AML-193 (cell line): ENCODE measurements at regions not wholly inside any gene's neighbourhood (a gene's known extent, or its start where the extent isn't known, plus 50 kb on each side); places are given as distances from the start of the nearest gene placed in this dataset.

Experiments
- DNase-seq, 2 experiments: peaks; one replicate each; lab custom pipeline; 2025; lab: John Stamatoyannopoulos, UW

DNA sequence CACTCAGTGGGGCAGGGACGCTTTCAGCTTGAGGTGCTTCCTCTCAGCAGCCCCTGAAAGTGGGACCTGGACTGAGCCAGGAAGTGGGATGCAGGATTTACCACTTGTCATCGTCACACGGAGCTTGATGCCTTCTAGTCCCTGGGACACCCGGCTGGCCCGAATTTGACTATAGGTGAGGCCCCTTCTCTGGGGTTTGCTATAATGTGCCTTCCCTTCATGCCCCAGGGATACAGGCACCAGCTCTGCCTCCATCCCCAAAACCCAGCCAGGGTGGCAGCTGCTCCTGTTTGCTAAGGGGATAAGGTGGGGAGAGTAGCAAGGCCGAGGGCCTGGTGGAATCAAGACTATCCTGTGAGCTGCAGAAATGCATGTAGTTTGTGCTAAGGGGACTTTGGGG, 235.0 kb downstream of the GLRX3 start:
- no peak for DNase-seq

DNA sequence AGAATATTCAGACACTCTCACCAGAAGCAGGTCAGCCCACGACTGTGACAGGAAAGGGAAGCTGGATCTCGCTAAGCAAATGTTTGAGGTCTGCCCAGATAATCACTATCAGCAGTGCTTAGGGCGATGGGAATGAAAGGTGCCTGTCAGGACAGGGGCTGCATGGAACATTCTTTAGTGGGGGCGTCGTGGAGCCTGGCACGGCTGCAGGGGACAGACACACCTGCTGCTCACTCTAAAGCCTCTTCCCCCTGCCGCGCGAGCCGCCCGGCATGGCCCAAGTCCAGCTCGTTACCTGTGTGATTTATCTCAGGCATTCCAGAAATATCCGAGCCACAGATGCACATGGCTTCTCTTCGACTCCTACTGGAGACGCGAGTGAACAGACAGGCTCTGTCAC, 235.5 kb downstream of the GLRX3 start:
- DNase-seq: no peak

DNA sequence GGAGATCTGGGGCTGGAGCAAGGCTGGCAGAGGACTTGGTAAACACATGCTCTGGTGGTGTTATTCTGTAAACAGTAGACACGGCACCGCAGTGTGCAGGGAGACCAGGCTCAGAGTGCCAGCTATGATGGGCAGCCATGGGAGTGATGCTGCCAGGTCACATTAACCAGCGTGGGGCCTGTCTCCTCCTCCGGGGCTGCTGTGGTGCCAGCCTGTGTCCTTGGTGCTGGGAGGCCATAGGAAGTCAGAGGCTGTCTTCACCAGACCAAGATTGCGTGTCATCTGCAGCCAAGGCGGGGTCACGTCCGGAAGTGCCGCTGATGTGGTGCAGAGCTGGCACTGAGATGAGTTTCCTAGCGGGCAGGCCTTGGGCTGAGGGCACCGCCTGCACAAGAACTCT, 236.0 kb downstream of the GLRX3 start:
- DNase-seq: no peak

DNA sequence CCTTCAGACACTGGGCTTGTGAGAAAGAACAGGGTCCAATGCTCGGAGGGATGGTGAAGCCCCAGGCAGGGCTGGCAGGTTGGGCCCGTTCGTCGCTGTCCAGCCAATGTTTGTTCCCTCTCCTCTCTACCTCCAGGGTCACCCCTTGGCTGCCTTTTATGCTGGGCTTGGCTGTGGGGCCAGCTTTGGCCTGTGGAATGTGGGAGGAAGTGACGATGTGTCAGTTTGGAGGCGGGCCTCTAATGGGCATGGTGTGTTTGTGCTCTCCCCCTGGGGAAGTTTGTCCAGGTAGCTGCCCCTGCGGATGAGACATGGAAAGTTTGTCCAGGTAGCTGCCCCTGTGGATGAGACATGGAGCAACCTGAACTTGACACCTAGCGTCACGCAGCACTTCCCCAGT, 236.7 kb downstream of the GLRX3 start:
- DNase-seq: no peak

DNA sequence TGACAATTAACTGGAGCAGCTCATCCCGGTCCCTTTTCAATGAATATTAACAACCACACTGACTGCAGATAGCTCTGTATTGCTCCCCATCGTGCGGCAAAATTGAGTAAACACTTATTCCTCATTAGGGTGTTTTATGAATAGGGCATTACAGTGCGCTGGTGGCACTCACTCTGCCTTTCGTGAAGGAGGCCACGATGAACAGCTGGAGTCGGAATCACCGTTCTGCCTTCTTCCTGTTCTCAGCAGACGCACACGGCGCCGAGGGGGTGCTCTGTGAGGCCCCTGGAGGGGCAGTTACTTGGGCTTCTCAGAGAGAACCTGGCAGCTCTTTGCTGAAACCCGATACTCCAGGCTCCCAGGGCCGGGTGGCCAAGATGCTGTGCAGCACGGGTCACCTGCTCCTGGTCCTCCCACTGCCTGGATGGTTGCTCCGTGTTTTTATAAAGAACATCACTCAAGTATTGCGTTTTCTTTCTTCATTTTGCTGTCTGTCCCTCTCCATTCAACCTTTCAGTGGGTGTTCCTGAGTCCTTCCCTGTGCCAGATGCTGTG, 241.9 kb downstream of the GLRX3 start:
- DNase-seq: no peak

DNA sequence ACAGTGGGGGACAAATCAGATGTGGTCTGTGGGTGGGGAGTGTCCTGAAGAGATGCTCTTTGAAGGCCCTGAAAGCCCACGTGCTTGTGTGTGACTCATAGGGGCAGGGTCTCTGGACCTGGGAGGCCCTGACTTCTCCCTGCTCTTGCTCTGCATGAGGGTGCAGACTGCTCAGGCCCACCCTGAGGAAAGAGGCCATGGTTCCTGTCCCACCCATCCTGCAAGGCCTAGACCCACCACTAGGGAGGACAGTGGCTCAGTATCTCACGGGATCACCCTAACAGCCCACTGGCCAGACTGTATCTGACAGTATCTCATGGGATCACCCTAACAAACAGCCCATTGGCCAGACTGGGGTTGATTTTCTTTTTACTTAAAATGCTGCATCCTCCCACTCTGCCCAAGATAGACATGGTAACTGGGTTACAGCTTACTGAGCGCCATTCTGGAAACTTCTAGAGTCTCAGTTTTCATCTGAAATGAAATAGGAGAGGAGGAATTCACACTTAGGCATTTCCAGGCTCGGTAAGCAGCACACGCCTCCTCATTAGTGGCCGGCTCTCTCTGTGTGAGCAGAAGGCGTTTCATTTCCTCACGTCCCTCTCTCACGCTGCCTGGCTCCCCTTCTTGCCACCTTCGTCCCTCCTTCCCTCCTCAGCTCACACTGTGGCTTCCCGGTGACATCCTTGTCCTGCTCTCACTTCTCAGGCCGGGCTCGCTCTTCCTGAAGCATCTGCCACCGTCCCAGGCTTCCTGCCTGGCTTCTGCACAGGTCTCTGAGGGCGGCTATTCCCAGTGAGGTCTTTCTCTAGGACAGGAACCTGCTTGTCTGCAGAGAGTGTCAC, 242.6 kb downstream of the GLRX3 start:
- no peak for DNase-seq

DNA sequence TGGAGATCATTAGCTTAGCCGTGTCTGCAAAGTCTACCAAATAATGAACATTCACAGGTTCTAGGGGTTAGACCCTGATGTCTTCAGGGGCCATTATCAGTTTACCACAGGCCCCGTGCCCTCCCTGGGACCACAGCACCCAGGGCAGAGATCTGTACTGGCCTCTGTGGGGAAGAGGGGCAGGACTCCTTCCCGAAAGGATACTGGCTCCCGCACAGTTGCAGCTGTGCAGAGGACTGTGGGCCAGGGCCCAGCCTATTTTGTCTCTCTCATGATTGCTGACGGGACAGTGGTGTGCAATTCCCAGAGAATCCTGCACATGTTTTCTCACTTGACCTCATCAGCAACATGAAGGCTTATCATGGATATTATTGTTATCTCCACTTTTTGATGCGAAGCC, 243.9 kb downstream of the GLRX3 start:
- no peak for DNase-seq

DNA sequence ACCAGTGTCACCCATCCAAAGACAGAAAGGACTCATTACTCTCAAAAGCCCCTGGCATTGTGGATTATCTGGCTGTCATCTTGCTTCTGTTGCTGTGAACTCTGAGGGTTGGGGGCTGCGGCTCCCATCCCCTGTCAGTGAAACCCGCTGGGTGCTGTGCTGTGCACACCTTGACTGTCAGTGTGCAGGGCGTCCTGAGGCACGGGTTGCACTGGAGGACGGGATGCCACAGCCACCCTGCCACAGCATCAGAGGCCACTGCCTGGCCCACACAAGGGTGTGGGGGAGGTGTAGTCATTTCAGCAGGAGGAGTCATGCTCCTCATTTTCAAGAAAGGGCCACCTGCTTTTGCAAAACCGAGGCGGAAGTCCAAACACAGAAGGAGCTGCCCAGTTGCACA, 245.8 kb downstream of the GLRX3 start:
- DNase-seq: no peak

DNA sequence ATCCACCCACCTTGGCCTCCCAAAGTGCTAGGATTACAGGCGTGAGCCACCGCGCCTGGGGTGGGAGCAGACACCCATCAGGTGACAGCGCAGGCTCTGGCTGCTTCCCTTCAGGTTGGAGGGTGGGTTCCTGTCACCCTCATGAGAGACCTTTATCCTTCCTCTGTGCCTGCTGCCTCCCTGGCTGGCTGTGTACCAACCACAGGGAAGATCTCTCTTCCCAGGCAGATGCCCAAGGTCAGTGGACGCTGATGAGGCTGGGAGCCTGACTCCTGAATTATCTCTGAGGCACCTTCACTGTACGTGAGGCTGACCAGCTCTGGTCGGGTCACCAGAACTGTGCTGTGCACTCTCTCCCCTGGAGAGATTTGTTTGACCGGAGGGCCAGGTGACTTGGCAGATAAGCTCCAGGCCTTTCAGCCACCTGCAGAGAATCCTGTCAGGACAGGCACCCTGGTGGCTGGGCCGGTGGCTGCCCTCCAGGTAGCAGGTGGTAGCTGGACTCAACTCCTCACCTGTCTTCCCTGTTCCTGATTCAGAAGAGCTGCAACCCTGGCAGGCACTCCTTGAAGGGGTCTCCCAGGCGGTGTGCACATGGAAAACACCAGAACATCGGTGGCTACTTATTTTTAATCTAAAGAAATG, 251.9 kb downstream of the GLRX3 start:
- DNase-seq: no peak

DNA sequence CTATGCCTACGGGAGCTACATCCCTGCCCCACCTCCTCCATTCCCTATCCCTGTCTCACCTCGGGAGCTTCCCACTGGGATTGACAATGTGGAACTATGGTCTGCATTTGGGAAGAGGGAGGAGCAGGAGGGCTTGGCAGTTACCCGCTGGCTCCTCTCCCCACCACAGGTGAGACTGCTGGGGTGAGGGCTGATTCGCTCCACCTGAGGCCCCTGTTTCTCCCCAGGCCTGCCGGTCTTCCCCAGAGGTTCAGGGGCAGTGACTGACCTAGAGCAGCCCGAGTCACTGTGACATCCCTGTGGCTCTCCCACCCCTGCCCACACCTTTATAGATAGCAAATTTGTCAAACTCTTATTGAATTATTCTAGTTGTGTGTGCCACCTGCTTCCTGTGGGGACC, 252.6 kb downstream of the GLRX3 start:
- no peak for DNase-seq

DNA sequence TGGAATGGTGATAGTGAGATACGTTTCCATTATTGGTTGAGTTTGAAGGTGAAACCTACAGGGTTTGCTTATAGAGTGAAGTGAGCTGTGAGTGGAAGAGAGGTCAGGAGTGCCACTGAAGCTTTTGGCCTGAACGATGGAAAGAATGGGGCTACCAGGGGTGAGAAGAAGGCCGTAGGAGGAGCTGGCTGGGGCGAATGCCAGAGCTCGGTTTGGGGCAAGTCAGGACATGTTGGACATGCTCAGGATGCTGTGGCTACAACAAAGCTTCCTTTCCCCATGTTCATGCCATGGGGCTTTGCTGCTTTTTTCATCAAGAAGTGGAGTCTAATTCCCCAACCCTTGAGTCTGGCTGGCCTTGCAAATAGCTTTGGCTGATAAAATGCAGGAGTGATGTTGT, 253.7 kb downstream of the GLRX3 start:
- no peak for DNase-seq

DNA sequence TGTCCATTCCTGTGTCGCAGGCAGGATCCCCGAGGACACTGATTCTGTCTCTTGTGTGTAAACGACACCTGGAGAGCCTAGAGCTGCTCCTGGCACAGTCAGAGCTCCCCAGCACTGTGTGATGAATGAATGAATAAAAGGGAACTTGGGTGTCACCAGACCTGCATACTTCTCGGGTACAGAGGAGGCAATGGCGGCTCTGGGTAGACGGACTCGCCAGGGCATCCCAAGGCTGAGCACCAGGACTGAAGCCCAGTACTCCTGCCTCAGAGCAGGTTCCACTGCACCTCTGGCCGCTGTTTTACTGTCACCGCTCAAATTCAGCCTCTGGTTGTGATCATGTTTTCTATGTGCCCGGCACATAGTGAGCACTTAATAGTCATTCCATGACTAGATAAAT, 255.8 kb downstream of the GLRX3 start:
- DNase-seq: no peak

DNA sequence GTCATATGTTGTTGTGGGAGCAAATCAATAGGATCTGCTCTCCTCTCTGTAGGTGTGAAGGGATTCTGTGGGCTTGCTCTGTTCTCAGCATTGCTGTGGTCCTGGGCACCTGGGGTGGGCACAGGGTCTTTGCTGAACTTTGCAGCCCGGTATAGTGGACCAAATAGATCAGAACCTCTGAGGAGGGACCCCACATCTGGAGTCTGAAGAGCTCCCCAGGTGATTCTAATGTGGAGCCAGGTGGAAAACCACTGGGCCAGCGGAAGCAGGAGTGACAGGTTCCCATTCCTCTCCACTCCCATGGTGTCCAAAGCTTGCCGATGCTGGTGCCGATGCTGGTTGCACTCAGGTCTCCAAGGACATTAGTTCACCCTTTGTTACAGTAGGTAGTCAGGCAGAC, 257.2 kb downstream of the GLRX3 start:
- DNase-seq: no peak

DNA sequence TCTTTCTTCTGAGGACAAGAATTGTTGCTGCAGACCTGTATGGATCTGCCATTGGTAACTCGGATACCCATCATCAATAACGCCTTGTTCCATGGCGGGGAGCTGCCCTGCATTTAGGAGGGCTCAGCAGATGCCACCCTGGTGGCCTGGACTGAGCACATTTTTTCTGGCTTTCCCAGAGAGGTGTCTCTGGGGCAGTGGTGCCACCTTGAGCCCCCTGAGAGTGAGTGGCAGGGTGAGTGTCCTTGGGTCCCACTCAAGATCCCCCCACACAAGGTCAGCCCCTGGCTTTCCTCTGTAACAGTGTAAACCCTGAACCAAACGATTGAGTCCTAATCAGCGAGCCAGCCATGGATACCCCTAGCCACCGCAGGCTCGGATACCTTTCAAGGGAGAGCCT, 258.6 kb downstream of the GLRX3 start:
- DNase-seq: no peak

DNA sequence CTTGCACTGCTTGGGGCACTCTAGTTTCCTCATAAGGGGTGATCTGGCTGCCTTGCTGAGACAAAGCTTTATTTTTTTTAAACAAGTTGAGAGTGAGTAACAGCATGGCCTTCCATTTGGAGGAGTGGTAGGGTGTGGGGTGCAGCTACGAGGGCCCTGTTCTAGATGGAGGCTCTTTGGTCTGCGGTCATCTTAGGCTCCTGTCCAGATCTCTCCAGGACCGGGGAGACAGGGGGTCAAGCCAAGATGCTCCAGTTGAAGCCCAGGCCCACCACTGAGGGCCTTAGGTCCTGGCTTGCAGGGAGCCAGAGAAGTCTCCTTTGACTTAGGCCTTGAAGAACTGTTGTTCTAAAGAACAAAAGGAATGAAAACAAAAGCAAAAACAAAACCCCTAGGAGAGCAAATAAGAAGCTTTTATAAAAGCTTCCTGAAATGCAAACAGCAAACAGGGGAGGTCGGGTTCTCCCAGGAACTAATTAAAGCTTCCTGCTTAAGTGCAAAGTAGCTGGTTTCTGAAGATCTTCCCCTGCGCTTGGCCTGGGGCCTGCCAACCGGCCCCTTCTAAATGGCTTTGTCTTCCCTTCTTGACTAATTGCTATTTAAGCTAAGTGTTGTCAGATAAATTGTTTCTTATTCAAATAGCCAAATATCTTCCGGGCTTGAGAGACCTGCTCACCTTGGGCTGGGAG, 259.2 kb downstream of the GLRX3 start:
- no peak for DNase-seq

DNA sequence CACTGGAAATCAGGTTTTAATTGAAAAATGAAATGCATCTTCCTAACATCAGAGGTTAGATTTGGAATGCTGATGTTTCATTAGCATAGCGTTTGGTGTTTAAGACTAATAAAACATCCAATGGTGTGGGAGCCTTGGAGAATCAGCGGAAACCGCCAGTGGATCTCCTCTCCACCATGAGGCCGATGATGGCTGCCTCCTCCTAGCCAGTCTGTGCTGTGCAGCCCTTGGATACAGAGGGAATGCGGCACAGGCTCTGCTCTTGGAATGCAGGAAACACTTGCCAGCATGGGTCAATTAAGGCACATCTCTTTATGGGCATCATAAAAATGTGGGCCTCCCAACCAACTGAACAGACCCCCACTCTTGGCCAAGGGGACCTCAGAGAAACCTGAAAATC, 259.9 kb downstream of the GLRX3 start:
- no peak for DNase-seq

DNA sequence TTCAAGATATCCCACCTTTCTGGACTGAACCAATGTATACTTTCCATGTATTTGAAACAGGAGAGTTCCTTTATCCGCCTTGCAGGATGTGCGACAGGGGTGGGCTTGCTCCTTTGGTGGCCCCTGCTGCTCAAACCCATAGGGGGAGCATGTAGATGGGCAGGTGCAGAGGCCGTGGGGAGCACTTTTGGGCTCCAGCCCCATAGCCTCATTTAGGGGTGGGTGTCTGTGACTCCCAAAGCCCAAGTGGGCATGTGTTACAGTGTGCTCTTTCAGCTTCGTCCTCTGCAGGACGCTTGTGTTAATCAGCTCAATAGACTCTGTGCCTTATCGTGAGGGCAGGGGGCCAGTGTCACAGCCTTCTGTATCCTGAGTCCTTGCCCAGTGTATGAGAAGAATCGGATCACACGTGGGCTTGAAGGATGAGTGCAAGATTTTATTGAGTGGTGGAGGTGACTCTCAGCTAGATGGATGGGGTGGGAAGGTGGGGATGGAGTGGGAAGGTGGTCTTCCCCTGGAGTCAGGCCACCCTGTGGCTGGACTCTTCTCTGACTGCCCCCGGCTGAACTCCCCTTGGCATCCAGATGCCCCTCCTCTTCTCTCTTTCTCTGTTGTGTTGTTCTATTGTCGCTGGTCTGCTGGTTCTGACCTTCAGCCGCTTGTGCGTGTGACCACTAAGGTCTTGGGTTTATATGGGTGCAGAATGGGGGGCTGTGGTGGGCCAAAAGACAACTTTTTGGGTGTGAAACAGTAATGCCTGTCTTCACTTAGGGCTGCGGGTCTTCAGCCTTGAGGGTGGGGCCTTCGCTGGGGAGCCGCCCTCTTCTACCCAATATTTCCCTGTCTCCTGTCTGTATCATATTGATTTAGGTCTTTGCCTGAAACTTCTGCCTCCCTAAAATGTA, 262.2 kb downstream of the GLRX3 start:
- DNase-seq: no peak

DNA sequence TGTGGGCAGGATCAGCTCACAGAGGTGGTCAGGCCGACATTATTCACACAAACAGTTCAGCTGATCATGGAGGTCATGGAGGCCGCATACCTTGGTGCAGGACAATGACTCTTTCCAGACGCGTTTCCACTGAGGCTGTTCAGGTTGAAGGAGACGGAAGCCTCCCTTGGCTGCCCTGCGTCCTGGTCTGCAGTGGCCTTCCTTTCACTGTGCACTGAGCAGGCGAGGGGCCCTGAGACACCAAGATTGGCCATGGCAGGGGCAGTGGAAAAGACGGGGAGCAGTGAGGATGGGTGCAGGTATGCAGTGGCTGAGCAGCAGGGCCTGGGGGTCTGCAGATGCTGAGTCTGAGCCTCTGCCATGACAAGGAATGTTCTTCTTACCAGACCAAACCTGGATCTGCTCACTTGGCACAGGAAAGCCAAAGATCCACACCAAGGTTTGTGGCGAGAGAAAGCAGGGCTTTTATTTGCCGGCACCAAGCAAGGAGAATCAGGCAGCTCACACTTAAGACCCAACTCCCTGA, 263.3 kb downstream of the GLRX3 start:
- no peak for DNase-seq

DNA sequence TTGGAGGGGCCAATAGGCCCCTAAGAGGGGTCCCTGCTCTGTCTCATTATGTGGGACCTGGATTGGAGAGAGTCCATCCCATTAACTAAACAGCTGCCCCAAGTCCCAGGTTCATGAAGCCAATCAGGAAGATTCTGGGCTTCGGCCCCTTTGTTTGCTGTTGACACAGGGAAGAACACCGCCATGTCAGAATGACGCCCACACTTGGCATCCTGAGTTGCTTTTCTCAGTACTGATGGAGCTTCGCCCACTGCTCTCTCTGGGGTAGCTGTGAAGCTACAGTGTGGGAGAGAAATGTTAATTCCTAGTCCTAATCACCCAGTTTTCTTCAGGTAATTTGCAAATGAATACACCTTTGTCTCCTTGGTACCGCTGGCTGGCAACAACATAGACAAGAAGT, 264.7 kb downstream of the GLRX3 start:
- no peak for DNase-seq

DNA sequence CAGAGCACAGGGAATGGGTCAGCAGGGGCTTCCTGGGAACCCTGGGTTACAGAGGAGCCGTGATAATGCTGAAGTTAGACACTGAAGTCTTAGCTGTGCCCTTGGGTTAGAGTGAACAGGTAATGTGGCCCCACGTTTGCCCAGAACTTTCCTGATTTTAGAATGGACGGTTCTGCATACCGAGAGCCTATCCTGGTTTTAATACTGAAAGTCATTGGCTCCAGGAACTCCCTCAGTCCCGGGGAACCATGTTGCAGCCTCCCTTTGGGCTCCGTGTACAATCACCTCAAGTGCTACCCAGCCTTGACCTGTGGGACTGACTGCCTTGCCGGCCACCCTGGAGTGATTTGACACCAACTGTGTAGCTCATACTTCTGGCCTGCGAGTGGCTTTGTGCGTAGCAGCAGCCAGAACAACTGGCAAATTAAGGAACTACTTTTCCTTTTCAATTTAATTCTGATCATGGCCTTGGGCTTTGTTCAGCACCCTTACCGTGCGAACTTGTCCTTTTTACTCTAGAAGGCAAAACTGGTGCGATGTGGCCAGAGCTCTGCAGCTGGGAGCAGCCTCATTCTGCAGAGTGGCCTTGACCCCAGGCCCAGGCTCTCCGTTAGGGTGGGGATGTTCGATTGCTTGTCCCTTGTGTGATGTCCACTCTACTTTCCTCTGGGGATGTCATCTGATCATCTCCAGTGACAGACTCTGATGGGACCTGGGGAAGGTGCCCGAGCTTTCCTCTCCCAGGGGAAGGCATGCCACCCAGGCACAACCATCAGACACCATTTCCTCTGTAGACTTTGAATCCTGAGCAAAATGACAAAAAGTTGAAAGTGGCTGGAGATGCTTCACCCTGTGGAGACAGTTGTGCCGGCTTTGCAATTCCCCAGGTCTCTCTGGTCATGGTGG, 265.9 kb downstream of the GLRX3 start:
- DNase-seq: no peak
